Choroid plexus epithelial cell (primary cell): ENCODE measurements at regions not wholly inside any gene's neighbourhood (a gene's known extent, or its start where the extent isn't known, plus 50 kb on each side); places are given as distances from the start of the nearest gene placed in this dataset.
"Not testable (repeated sequence)": the region's sequence is repeated elsewhere in the genome, so short reads cannot be mapped to it uniquely, and the experiment has no call there.

Experiments
- DNase-seq: peaks from one replicate; pipeline ENCODE4 v3.0.0-alpha.2; 2010; ENCODE audit warnings: low read depth
- H3K4me3 ChIP-seq: 2 replicates; pipeline ENCODE4 v1.5.1; 2011; ENCODE audit warnings: low read depth, mild to moderate bottlenecking, control low read depth, low read length, moderate library complexity
- TF ChIP-seq, protein P1 (sequence below): conservative IDR thresholded peaks from 2 replicates; pipeline ENCODE4 v1.5.1; 2011; ENCODE audit warnings: low read depth, mild to moderate bottlenecking, control low read depth, inconsistent platforms, low read length, moderate library complexity

DNA sequence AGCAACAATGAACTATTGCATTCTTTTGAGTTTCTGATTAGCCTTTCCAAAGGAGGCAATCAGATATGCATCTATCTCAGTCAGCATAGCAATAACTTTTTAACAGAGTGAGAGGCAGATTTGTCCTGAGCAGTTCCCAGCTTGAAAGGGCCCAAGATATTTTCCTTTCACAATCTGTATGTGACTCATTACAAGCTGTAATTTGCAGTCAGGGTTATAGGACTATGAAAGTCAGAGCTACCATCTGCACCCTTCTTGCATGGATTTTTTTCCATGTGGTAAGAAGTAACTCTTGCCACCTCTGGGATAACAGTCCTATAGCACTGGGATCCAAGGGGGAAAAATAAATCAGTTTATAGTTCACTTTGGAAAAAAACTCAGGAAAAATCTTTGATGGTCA, 318.2 kb upstream of the RGS17 start:
- peak; percentile 3 for DNase-seq
- TF ChIP-seq, protein P1, sequence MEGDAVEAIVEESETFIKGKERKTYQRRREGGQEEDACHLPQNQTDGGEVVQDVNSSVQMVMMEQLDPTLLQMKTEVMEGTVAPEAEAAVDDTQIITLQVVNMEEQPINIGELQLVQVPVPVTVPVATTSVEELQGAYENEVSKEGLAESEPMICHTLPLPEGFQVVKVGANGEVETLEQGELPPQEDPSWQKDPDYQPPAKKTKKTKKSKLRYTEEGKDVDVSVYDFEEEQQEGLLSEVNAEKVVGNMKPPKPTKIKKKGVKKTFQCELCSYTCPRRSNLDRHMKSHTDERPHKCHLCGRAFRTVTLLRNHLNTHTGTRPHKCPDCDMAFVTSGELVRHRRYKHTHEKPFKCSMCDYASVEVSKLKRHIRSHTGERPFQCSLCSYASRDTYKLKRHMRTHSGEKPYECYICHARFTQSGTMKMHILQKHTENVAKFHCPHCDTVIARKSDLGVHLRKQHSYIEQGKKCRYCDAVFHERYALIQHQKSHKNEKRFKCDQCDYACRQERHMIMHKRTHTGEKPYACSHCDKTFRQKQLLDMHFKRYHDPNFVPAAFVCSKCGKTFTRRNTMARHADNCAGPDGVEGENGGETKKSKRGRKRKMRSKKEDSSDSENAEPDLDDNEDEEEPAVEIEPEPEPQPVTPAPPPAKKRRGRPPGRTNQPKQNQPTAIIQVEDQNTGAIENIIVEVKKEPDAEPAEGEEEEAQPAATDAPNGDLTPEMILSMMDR = no peak
- no peak overlapping the region for H3K4me3 ChIP-seq

DNA sequence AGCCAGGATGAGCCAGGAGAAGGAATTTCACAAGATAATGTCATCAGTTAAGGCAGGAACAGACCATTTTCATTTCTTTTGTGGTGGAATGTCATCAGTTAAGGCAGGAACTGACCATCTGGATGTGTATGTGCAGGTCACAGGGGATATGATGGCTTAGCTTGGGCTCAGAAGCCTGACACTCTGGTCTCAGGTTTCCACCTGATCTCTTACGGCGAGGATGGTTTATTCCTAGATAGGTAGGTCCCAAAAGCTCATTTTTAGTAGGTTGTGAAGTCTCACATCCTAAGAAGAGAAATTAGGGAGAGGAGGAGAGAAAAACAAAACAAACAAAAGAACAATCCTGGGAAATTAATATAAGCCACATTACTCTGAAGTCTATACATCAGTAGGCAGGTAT, 311.7 kb upstream of the RGS17 start:
- not testable (repeated sequence) for DNase-seq, H3K4me3 ChIP-seq

DNA sequence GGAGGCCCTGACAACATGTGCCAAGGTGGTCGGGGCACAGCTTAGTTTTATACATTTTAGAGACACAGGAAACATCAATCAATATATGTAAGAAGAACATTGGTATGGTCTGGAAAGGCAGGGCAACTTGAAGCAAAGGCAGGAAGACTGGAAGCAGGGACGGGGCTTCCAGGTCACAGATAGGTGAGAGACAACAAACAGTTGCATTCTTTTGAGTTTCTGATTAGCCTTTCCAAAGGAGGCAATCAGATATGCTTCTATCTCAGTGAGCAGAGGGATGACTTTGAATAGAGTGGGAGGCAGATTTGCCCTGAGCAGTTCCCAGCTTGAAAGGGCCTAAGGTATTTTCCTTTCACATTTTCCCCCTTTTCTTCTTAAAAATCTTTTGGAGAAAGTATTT, 311.0 kb upstream of the RGS17 start:
- H3K4me3 ChIP-seq = no peak overlapping the region
- DNase-seq = no peak
- TF ChIP-seq, protein P1 = no peak

DNA sequence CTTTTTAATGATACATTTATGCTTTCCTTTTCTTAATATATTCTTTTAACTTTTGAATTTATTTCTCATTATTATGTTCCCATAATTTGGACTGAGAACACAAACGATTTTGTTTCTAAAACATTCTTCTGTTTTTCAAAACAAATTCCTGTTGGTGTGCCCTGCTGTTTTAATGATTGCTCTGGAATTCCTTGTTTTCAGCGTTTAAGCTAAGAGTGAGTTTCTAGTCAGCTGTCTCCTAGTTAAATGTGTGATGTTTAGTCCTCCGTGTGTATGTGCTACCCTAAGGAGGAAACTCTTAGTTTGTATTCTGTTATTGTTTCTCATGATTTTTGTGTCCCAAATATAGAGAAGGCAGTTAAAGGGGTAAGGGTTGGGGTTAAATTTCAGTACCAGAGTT, 306.1 kb upstream of the RGS17 start:
- TF ChIP-seq, protein P1 = no peak
- DNase-seq = no peak
- H3K4me3 ChIP-seq = no peak overlapping the region

DNA sequence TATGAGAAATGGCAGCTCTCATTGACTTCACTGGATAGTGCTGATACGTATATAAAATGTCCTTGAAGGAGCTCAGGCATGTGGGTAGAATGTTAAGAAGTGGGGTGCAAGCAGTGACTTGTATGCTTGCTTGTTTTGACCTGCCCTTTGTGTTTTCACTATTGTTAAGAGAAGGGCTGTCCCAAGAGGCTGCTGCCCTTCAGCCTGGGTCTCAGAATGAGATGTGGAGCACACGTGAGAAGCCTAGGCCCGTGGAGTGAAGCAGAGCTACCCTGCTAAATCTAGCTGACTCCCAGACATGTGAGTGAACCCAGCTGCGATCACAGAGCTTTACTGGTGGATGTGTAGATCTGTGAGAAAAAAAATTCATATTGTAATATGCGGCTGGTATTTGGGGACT, 305.3 kb upstream of the RGS17 start:
- H3K4me3 ChIP-seq = no peak overlapping the region
- TF ChIP-seq, protein P1 = no peak
- no peak for DNase-seq

DNA sequence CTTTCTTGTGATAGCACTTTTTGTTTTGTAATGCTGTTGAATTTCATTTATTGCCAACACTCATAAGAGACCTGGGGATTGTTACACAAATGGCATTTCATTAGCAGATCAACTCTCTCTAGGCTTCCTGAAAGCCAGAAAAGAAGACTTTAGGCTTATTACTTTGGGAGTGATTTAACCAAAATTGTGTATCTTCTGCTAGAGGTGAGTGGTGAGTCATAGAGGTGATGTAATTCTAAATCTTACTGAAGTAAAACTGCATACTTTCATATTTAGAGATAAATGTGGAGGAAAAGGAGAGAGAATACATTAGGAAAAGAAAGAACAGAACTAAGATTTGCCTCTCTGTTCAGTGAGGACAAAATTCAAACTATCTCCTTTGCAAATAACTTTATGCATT, 304.7 kb upstream of the RGS17 start:
- DNase-seq = no peak
- TF ChIP-seq, protein P1 = no peak
- no peak overlapping the region for H3K4me3 ChIP-seq

DNA sequence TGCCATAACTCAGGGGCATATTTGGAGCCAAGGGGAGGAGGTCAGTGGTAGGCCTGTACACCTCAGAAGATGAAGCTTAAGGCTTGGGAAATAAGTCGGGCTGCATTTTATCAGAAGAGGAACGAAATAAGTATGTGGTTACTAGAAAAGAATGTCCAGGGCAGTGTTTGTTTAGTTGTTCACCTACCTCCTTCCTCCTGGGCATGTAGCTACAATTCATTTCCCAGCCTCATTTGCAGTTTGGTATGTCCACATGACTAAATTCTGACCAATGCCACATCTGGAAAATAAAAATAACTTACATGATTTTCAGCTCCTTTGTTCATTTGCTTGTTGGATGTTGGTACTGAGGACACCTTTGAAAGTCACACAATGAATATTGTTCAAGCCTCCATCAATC, 294.5 kb upstream of the RGS17 start:
- no peak for DNase-seq
- H3K4me3 ChIP-seq = no peak overlapping the region
- TF ChIP-seq, protein P1 = no peak
